ENCODE measurements at regions not wholly inside any gene's neighbourhood (a gene's known extent, or its start where the extent isn't known, plus 50 kb on each side); places are given as distances from the start of the nearest gene placed in this dataset.

- TF ChIP-seq CTCF (IDR thresholded peaks at IDR 0.05; ENCODE audit: extremely low read depth, missing control alignments) = no peak
Measured at GRCh38 chr10:2367083-2367482, 629.8 kb upstream of the ADARB2 start.

GRCh38 chr10:2366264-2366931 lies 629.1 kb upstream of the ADARB2 start:
- no peak for TF ChIP-seq CTCF (IDR thresholded peaks at IDR 0.05; ENCODE audit: extremely low read depth, missing control alignments)
- no peak for DNase-seq (ENCODE audit: low spot score)

More at GRCh38 chr10:2367083-2367482, 629.8 kb upstream of the ADARB2 start:
- DNase-seq (ENCODE audit: low spot score) = no peak

GRCh38 chr10:2362331-2362730 lies 625.0 kb upstream of the ADARB2 start:
- no peak for TF ChIP-seq CTCF (IDR thresholded peaks at IDR 0.05; ENCODE audit: extremely low read depth, missing control alignments)
- DNase-seq (ENCODE audit: low spot score) = no peak

- DNase-seq (ENCODE audit: low spot score) = no peak
- TF ChIP-seq CTCF (IDR thresholded peaks at IDR 0.05; ENCODE audit: extremely low read depth, missing control alignments) = no peak
Measured at GRCh38 chr10:2358586-2358985, 621.3 kb upstream of the ADARB2 start.

- DNase-seq (ENCODE audit: low spot score) = no peak
- no peak for TF ChIP-seq CTCF (IDR thresholded peaks at IDR 0.05; ENCODE audit: extremely low read depth, missing control alignments)
Measured at GRCh38 chr10:2356670-2357069, 619.3 kb upstream of the ADARB2 start.

GRCh38 chr10:2351566-2351965 lies 614.2 kb upstream of the ADARB2 start:
- TF ChIP-seq CTCF (IDR thresholded peaks at IDR 0.05; ENCODE audit: extremely low read depth, missing control alignments) = no peak

GRCh38 chr10:2342206-2342605 lies 604.9 kb upstream of the ADARB2 start:
- no peak for TF ChIP-seq CTCF (IDR thresholded peaks at IDR 0.05; ENCODE audit: extremely low read depth, missing control alignments)
- DNase-seq (ENCODE audit: low spot score) = no peak

More at GRCh38 chr10:2351566-2351965, 614.2 kb upstream of the ADARB2 start:
- DNase-seq (ENCODE audit: low spot score) = no peak

Data from GM20000 (cell line).